22Rv1 (cell line): ENCODE measurements at regions not wholly inside any gene's neighbourhood (a gene's known extent, or its start where the extent isn't known, plus 50 kb on each side); places are given as distances from the start of the nearest gene placed in this dataset.
"Not testable (repeated sequence)": the region's sequence is repeated elsewhere in the genome, so short reads cannot be mapped to it uniquely, and the experiment has no call there.

Source experiments
- ZFX ChIP-seq: fragments of 450-650 bp; IDR thresholded peaks from 2 replicates; pipeline ENCODE4 v1.6.1; 2017; ENCODE audit warnings: antibody characterized with exemption, borderline replicate concordance
- TF ChIP-seq, protein P1 (sequence below): fragments of 450-650 bp; IDR thresholded peaks from 2 replicates; pipeline ENCODE4 v1.5.1; 2017; ENCODE audit warnings: mild to moderate bottlenecking

DNA sequence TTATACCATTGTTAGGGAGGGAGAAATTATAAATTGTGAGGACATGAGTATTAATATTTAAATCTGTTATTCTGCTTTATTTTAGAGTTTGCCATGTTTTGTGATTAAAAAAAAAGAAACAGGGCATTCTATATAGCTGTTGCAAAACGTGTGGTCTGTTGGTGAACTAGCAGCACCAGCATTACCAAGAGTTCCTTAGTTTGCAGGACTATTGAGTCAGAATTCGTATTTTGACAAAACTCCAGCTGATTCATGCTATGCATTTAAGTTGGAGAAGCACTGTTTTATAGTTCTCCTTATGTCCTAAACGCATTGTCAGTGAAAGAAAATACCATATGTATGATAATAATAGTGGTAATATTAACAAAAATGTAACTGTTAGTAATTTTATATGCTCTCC, 102.6 kb downstream of the XKR3 start:
- TF ChIP-seq, protein P1, sequence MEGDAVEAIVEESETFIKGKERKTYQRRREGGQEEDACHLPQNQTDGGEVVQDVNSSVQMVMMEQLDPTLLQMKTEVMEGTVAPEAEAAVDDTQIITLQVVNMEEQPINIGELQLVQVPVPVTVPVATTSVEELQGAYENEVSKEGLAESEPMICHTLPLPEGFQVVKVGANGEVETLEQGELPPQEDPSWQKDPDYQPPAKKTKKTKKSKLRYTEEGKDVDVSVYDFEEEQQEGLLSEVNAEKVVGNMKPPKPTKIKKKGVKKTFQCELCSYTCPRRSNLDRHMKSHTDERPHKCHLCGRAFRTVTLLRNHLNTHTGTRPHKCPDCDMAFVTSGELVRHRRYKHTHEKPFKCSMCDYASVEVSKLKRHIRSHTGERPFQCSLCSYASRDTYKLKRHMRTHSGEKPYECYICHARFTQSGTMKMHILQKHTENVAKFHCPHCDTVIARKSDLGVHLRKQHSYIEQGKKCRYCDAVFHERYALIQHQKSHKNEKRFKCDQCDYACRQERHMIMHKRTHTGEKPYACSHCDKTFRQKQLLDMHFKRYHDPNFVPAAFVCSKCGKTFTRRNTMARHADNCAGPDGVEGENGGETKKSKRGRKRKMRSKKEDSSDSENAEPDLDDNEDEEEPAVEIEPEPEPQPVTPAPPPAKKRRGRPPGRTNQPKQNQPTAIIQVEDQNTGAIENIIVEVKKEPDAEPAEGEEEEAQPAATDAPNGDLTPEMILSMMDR = not testable (repeated sequence)
- TF ChIP-seq ZFX = not testable (repeated sequence)
